Right renal pelvis (tissue), 4 donors: ENCODE measurements at regions not wholly inside any gene's neighbourhood (a gene's known extent, or its start where the extent isn't known, plus 50 kb on each side); places are given as distances from the start of the nearest gene placed in this dataset.
"Not testable (repeated sequence)": the region's sequence is repeated elsewhere in the genome, so short reads cannot be mapped to it uniquely, and the experiment has no call there.

Source experiments
- DNase-seq, 4 donors: peaks; one replicate each; pipeline ENCODE4 v3.0.0-alpha.2; 2013; ENCODE audit warnings: low read depth in 4 of 4, low spot score in 3 of 4, missing footprints in 1 of 4

- DNase-seq, result not testable (repeated sequence)
Observed at GRCh38 chr16:35169324-35169723, 1709.9 kb downstream of the TP53TG3F start.

GRCh38 chr16:35170061-35170460, 1710.6 kb downstream of the TP53TG3F start:
- DNase-seq, result not testable (repeated sequence)

- DNase-seq, result no peak
Observed at GRCh38 chr16:35170610-35171009, 1711.2 kb downstream of the TP53TG3F start.

- DNase-seq, result no peak
Observed at GRCh38 chr16:35171106-35171505, 1711.7 kb downstream of the TP53TG3F start.

- no peak for DNase-seq
Observed at GRCh38 chr16:35173295-35173694, 1713.9 kb downstream of the TP53TG3F start.

GRCh38 chr16:35174016-35174415, 1714.6 kb downstream of the TP53TG3F start:
- no peak for DNase-seq

GRCh38 chr16:35176449-35176848, 1717.0 kb downstream of the TP53TG3F start:
- DNase-seq, result no peak

- DNase-seq, result no peak
Observed at GRCh38 chr16:35177851-35178250, 1718.4 kb downstream of the TP53TG3F start.

GRCh38 chr16:35180970-35181369, 1721.6 kb downstream of the TP53TG3F start:
- no peak for DNase-seq

GRCh38 chr16:35181422-35182030, 1722.1 kb downstream of the TP53TG3F start:
- no peak for DNase-seq

- no peak for DNase-seq
Observed at GRCh38 chr16:35182043-35182677, 1722.7 kb downstream of the TP53TG3F start.

- no peak for DNase-seq
Observed at GRCh38 chr16:35182943-35183550, 1723.6 kb downstream of the TP53TG3F start.

GRCh38 chr16:35184356-35184870, 1725.0 kb downstream of the TP53TG3F start:
- DNase-seq, result no peak

- no peak for DNase-seq
Observed at GRCh38 chr16:35185366-35186044, 1726.1 kb downstream of the TP53TG3F start.

GRCh38 chr16:35186045-35186759, 1726.8 kb downstream of the TP53TG3F start:
- DNase-seq, result no peak

- no peak for DNase-seq
Observed at GRCh38 chr16:35187665-35188225, 1728.3 kb downstream of the TP53TG3F start.

- no peak for DNase-seq
Observed at GRCh38 chr16:35188288-35189155, 1729.1 kb downstream of the TP53TG3F start.

GRCh38 chr16:35192993-35193392, 1733.6 kb downstream of the TP53TG3F start:
- DNase-seq, result no peak

- DNase-seq, result no peak
Observed at GRCh38 chr16:35193956-35194355, 1734.5 kb downstream of the TP53TG3F start.
